Activated CD8-positive, alpha-beta memory T cell treated with anti-CD3 and anti-CD28 coated beads for 48 hours (primary cell): ENCODE measurements at regions not wholly inside any gene's neighbourhood (a gene's known extent, or its start where the extent isn't known, plus 50 kb on each side); places are given as distances from the start of the nearest gene placed in this dataset.
"Not testable (repeated sequence)": the region's sequence is repeated elsewhere in the genome, so short reads cannot be mapped to it uniquely, and the experiment has no call there.

Source experiments
- DNase-seq, 3 experiments: peaks; one replicate each; pipeline ENCODE4 v3.0.0-alpha.2; 2020; ENCODE audit warnings: low read depth in 2 of 3, low spot score in 2 of 3

- no peak for DNase-seq
Observed at GRCh38 chr5:167381457-167381856, 910.0 kb upstream of the WWC1 start.

- DNase-seq, result no peak
Observed at GRCh38 chr5:167389537-167389936, 901.9 kb upstream of the WWC1 start.

- DNase-seq, result not testable (repeated sequence)
Observed at GRCh38 chr5:167391286-167391685, 900.2 kb upstream of the WWC1 start.

- DNase-seq, result no peak
Observed at GRCh38 chr5:167392240-167392639, 899.2 kb upstream of the WWC1 start.

GRCh38 chr5:167393358-167393757 lies 898.1 kb upstream of the WWC1 start:
- no peak for DNase-seq

- DNase-seq, result no peak
Observed at GRCh38 chr5:167402671-167403070, 888.8 kb upstream of the WWC1 start.

GRCh38 chr5:167406513-167406912 lies 884.9 kb upstream of the WWC1 start:
- DNase-seq, result no peak

GRCh38 chr5:167412556-167412955 lies 878.9 kb upstream of the WWC1 start:
- DNase-seq, result no peak

- no peak for DNase-seq
Observed at GRCh38 chr5:167413506-167413905, 877.9 kb upstream of the WWC1 start.

GRCh38 chr5:167414611-167415010 lies 876.8 kb upstream of the WWC1 start:
- DNase-seq, result no peak

- DNase-seq, result no peak
Observed at GRCh38 chr5:167415779-167416746, 875.4 kb upstream of the WWC1 start.

GRCh38 chr5:167417662-167418061 lies 873.8 kb upstream of the WWC1 start:
- DNase-seq, result no peak

GRCh38 chr5:167425161-167425560 lies 866.3 kb upstream of the WWC1 start:
- no peak for DNase-seq

- no peak for DNase-seq
Observed at GRCh38 chr5:167426501-167426900, 864.9 kb upstream of the WWC1 start.

GRCh38 chr5:167427641-167428040 lies 863.8 kb upstream of the WWC1 start:
- not testable (repeated sequence) for DNase-seq

- no peak for DNase-seq
Observed at GRCh38 chr5:167440846-167441245, 850.6 kb upstream of the WWC1 start.

- DNase-seq, result no peak
Observed at GRCh38 chr5:167442922-167443321, 848.5 kb upstream of the WWC1 start.

GRCh38 chr5:167447466-167448375 lies 843.7 kb upstream of the WWC1 start:
- DNase-seq, result no peak

GRCh38 chr5:167448376-167448775 lies 843.1 kb upstream of the WWC1 start:
- DNase-seq, result no peak

- no peak for DNase-seq
Observed at GRCh38 chr5:167451076-167451475, 840.4 kb upstream of the WWC1 start.

- DNase-seq, result no peak
Observed at GRCh38 chr5:167452136-167452535, 839.3 kb upstream of the WWC1 start.
